Breast epithelium (tissue), 4 donors: ENCODE measurements at regions not wholly inside any gene's neighbourhood (a gene's known extent, or its start where the extent isn't known, plus 50 kb on each side); places are given as distances from the start of the nearest gene placed in this dataset.

Experiments
- DNase-seq, 2 donors: peaks; one replicate each; pipeline ENCODE4 v3.0.0-alpha.2; 2019; ENCODE audit warnings: low spot score in 2 of 2
- H3K27ac ChIP-seq, 2 donors: fragments of 200-600 bp; sonication (generic) in 1 of 2; one replicate each; pipeline ENCODE4 v1.5.1; 2016 to 2019; ENCODE audit warnings: mild to moderate bottlenecking in 1 of 2
- H3K27me3 ChIP-seq, 2 donors: fragments of 200-600 bp; sonication (generic) in 1 of 2; one replicate each; pipeline versions ENCODE4 v1.5.1 to v1.6.0; 2017 to 2019; ENCODE audit warnings: control low read depth in 1 of 2, mild to moderate bottlenecking in 1 of 2
- H3K36me3 ChIP-seq: fragments of 200-600 bp; one replicate; pipeline ENCODE4 v1.5.1; 2019
- H3K4me1 ChIP-seq, 2 donors: fragments of 200-600 bp; sonication (generic); one replicate each; pipeline ENCODE4 v1.5.1; 2016 to 2019; ENCODE audit warnings: control low read depth in 1 of 2
- H3K4me3 ChIP-seq, 3 donors: fragments of 200-600 bp; sonication (generic); 1 replicate in 2 of 3; 2 replicates in 1 of 3; pipeline ENCODE4 v1.5.1; 2016 to 2019; ENCODE audit warnings: mild to moderate bottlenecking in 3 of 3, moderate library complexity in 2 of 3
- H3K9me3 ChIP-seq, 2 donors: fragments of 200-600 bp; sonication (generic) in 1 of 2; one replicate each; pipeline ENCODE4 v1.5.1; 2016 to 2019; ENCODE audit warnings: control low read depth in 1 of 2
- CTCF ChIP-seq, 3 donors: fragments of 450-650 bp; IDR thresholded peaks; one replicate each; pipeline ENCODE4 v1.5.1; 2016 to 2017; ENCODE audit warnings: antibody characterized with exemption in 3 of 3, mild to moderate bottlenecking in 3 of 3, moderate library complexity in 3 of 3
- POLR2A ChIP-seq: fragments of 450-650 bp; IDR thresholded peaks from one replicate; pipeline ENCODE4 v1.6.1; 2016; ENCODE audit warnings: antibody characterized with exemption, mild to moderate bottlenecking, moderate library complexity
- POLR2AphosphoS5 ChIP-seq, 3 donors: sonication (generic); formaldehyde crosslinking; IDR thresholded peaks; one replicate each; pipeline ENCODE4 v1.6.1; 2017; ENCODE audit warnings: antibody characterized with exemption in 3 of 3
- intact Hi-C: fragments of 100-400 bp; cut with DNase I; formaldehyde crosslinking; loops from one replicate; pipeline ENCODE4 v1.15.1; 2023; ENCODE audit warnings: low total_unique reads

- H3K27ac ChIP-seq = no peak overlapping the region
- H3K9me3 ChIP-seq = no peaks in the 10 kb centered on the region
- no peaks in the 10 kb centered on the region for H3K4me1 ChIP-seq
- no peaks in the 10 kb centered on the region for H3K36me3 ChIP-seq
- TF ChIP-seq POLR2A (no peak), CTCF (IDR thresholded peaks at IDR 0.05) (no peak), POLR2AphosphoS5 (IDR thresholded peaks at IDR 0.05) (no peak)
- no peaks in the 10 kb centered on the region for H3K27me3 ChIP-seq
- H3K4me3 ChIP-seq = no peak overlapping the region
- DNase-seq = no peak
- intact Hi-C loops = no loop called here
These were observed 207.0 kb downstream of the MN1 start for GRCh38 chr22:27594474-27595134.

- Histone ChIP-seq H3K9me3 (no peaks in the 10 kb centered on the region), H3K36me3 (no peaks in the 10 kb centered on the region), H3K27ac (no peak overlapping the region), H3K4me1 (no peaks in the 10 kb centered on the region), H3K27me3 (no peaks in the 10 kb centered on the region), H3K4me3 (no peak overlapping the region)
- intact Hi-C loops = no loop called here
- DNase-seq = no peak
- TF ChIP-seq CTCF (IDR thresholded peaks at IDR 0.05) = no peak
- TF ChIP-seq POLR2AphosphoS5 (IDR thresholded peaks at IDR 0.05) = no peak
- no peak for TF ChIP-seq POLR2A
These were observed 205.3 kb downstream of the MN1 start for GRCh38 chr22:27596133-27596870.

- intact Hi-C loops = no loop called here
- H3K4me3 ChIP-seq = no peak overlapping the region
- no peaks in the 10 kb centered on the region for H3K9me3 ChIP-seq
- no peak for DNase-seq
- H3K27me3 ChIP-seq = no peaks in the 10 kb centered on the region
- TF ChIP-seq POLR2A (no peak), CTCF (IDR thresholded peaks at IDR 0.05) (no peak), POLR2AphosphoS5 (IDR thresholded peaks at IDR 0.05) (no peak)
- no peak overlapping the region for H3K27ac ChIP-seq
- no peaks in the 10 kb centered on the region for H3K36me3 ChIP-seq
- no peaks in the 10 kb centered on the region for H3K4me1 ChIP-seq
These were observed 203.7 kb downstream of the MN1 start for GRCh38 chr22:27597703-27598444.

GRCh38 chr22:27598792-27599191, 202.8 kb downstream of the MN1 start:
- H3K27ac ChIP-seq = no peak overlapping the region
- no peaks in the 10 kb centered on the region for H3K4me1 ChIP-seq
- H3K9me3 ChIP-seq = no peaks in the 10 kb centered on the region
- DNase-seq = no peak
- H3K36me3 ChIP-seq = no peaks in the 10 kb centered on the region
- no peak overlapping the region for H3K4me3 ChIP-seq
- TF ChIP-seq POLR2A (no peak), POLR2AphosphoS5 (IDR thresholded peaks at IDR 0.05) (no peak), CTCF (IDR thresholded peaks at IDR 0.05) (no peak)
- H3K27me3 ChIP-seq = no peaks in the 10 kb centered on the region
- intact Hi-C loops = no loop called here

- Histone ChIP-seq H3K36me3 (no peaks in the 10 kb centered on the region), H3K4me3 (no peak overlapping the region), H3K4me1 (no peaks in the 10 kb centered on the region), H3K9me3 (peaks cover 0 to 10% of the 10 kb centered on the region in 2 donors), H3K27me3 (no peaks in the 10 kb centered on the region), H3K27ac (no peak overlapping the region)
- TF ChIP-seq POLR2AphosphoS5 (IDR thresholded peaks at IDR 0.05) = no peak
- TF ChIP-seq POLR2A = no peak
- no peak for TF ChIP-seq CTCF (IDR thresholded peaks at IDR 0.05)
- DNase-seq = no peak
- intact Hi-C loops = no loop called here
These were observed 200.4 kb downstream of the MN1 start for GRCh38 chr22:27601195-27601594.
